ENCODE measurements at regions not wholly inside any gene's neighbourhood (a gene's known extent, or its start where the extent isn't known, plus 50 kb on each side); places are given as distances from the start of the nearest gene placed in this dataset.

GRCh38 chr2:234279637-234280036 is 217.2 kb downstream of the ARL4C start:
- H4K20me1 ChIP-seq (ENCODE audit: control insufficient read depth, insufficient read depth, low read depth, low read length) = no peaks in the 10 kb centered on the region
- H3K4me1 ChIP-seq (ENCODE audit: control insufficient read depth, low read length) = no peaks in the 10 kb centered on the region
- TF ChIP-seq, protein P1, sequence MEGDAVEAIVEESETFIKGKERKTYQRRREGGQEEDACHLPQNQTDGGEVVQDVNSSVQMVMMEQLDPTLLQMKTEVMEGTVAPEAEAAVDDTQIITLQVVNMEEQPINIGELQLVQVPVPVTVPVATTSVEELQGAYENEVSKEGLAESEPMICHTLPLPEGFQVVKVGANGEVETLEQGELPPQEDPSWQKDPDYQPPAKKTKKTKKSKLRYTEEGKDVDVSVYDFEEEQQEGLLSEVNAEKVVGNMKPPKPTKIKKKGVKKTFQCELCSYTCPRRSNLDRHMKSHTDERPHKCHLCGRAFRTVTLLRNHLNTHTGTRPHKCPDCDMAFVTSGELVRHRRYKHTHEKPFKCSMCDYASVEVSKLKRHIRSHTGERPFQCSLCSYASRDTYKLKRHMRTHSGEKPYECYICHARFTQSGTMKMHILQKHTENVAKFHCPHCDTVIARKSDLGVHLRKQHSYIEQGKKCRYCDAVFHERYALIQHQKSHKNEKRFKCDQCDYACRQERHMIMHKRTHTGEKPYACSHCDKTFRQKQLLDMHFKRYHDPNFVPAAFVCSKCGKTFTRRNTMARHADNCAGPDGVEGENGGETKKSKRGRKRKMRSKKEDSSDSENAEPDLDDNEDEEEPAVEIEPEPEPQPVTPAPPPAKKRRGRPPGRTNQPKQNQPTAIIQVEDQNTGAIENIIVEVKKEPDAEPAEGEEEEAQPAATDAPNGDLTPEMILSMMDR (IDR thresholded peaks at IDR 0.05; ENCODE audit: low read depth, low read length, poor library complexity, severe bottlenecking) = no peak
- TF ChIP-seq EZH2phosphoT487 (IDR thresholded peaks at IDR 0.05; ENCODE audit: borderline replicate concordance, low read length) = no peak
- H3K4me2 ChIP-seq (ENCODE audit: low read length) = no peak overlapping the region
- H3K9me3 ChIP-seq (ENCODE audit: control insufficient read depth, insufficient read depth, low read length) = no peaks in the 10 kb centered on the region
- H3K27me3 ChIP-seq (ENCODE audit: control insufficient read depth, low read length) = no peaks in the 10 kb centered on the region
- no peaks in the 10 kb centered on the region for H3K79me2 ChIP-seq (ENCODE audit: control insufficient read depth, low read length)
- no peaks in the 10 kb centered on the region for H3K36me3 ChIP-seq (ENCODE audit: control insufficient read depth, low read length)
- H3F3A ChIP-seq (ENCODE audit: control insufficient read depth, insufficient read depth) = no peaks in the 10 kb centered on the region
- H3K27ac ChIP-seq (ENCODE audit: low read depth, low read length) = no peak overlapping the region
- H3K9me2 ChIP-seq (replicated peaks; ENCODE audit: control insufficient read depth, low read length) = no peaks in the 10 kb centered on the region
- no peak overlapping the region for H3K4me3 ChIP-seq (ENCODE audit: low read length)

- no peak overlapping the region for H3K4me3 ChIP-seq (ENCODE audit: low read length)
- H3K9me3 ChIP-seq (ENCODE audit: control insufficient read depth, insufficient read depth, low read length) = no peaks in the 10 kb centered on the region
- H3F3A ChIP-seq (ENCODE audit: control insufficient read depth, insufficient read depth) = no peaks in the 10 kb centered on the region
- no peaks in the 10 kb centered on the region for H3K9me2 ChIP-seq (replicated peaks; ENCODE audit: control insufficient read depth, low read length)
- H4K20me1 ChIP-seq (ENCODE audit: control insufficient read depth, insufficient read depth, low read depth, low read length) = no peaks in the 10 kb centered on the region
- no peaks in the 10 kb centered on the region for H3K79me2 ChIP-seq (ENCODE audit: control insufficient read depth, low read length)
- H3K27ac ChIP-seq (ENCODE audit: low read depth, low read length) = no peak overlapping the region
- no peaks in the 10 kb centered on the region for H3K4me1 ChIP-seq (ENCODE audit: control insufficient read depth, low read length)
- H3K27me3 ChIP-seq (ENCODE audit: control insufficient read depth, low read length) = no peaks in the 10 kb centered on the region
- no peak for TF ChIP-seq EZH2phosphoT487 (IDR thresholded peaks at IDR 0.05; ENCODE audit: borderline replicate concordance, low read length)
- TF ChIP-seq, protein P1 (IDR thresholded peaks at IDR 0.05; ENCODE audit: low read depth, low read length, poor library complexity, severe bottlenecking) = no peak
- no peak overlapping the region for H3K4me2 ChIP-seq (ENCODE audit: low read length)
- no peaks in the 10 kb centered on the region for H3K36me3 ChIP-seq (ENCODE audit: control insufficient read depth, low read length)
These were observed 218.2 kb downstream of the ARL4C start for GRCh38 chr2:234278556-234279255.

GRCh38 chr2:234275515-234275914 is 221.4 kb downstream of the ARL4C start:
- Histone ChIP-seq H3K4me2 (ENCODE audit: low read length) (no peak overlapping the region), H3K4me1 (ENCODE audit: control insufficient read depth, low read length) (no peaks in the 10 kb centered on the region), H3K9me2 (replicated peaks; ENCODE audit: control insufficient read depth, low read length) (no peaks in the 10 kb centered on the region), H3K4me3 (ENCODE audit: low read length) (no peak overlapping the region), H3K79me2 (ENCODE audit: control insufficient read depth, low read length) (no peaks in the 10 kb centered on the region), H3F3A (ENCODE audit: control insufficient read depth, insufficient read depth) (no peaks in the 10 kb centered on the region), H3K36me3 (ENCODE audit: control insufficient read depth, low read length) (no peaks in the 10 kb centered on the region), H3K27ac (ENCODE audit: low read depth, low read length) (no peak overlapping the region), H3K9me3 (ENCODE audit: control insufficient read depth, insufficient read depth, low read length) (no peaks in the 10 kb centered on the region), H3K27me3 (ENCODE audit: control insufficient read depth, low read length) (peaks cover 11% of the 10 kb centered on the region; the same call in 1 of the 2 replicates), H4K20me1 (ENCODE audit: control insufficient read depth, insufficient read depth, low read depth, low read length) (no peaks in the 10 kb centered on the region)
- TF ChIP-seq, protein P1 (IDR thresholded peaks at IDR 0.05; ENCODE audit: low read depth, low read length, poor library complexity, severe bottlenecking) = no peak
- no peak for TF ChIP-seq EZH2phosphoT487 (IDR thresholded peaks at IDR 0.05; ENCODE audit: borderline replicate concordance, low read length)
